Karpas-422 (cell line): ENCODE measurements at regions not wholly inside any gene's neighbourhood (a gene's known extent, or its start where the extent isn't known, plus 50 kb on each side); places are given as distances from the start of the nearest gene placed in this dataset.

ENCODE experiments used
- DNase-seq: peaks from one replicate; pipeline ENCODE4 v3.0.0-alpha.2; 2015
- H2AFZ ChIP-seq: fragments of 200-600 bp; sonication (generic); 2 replicates; pipeline ENCODE4 v1.6.1; 2014; ENCODE audit warnings: antibody characterized with exemption, low read length, mixed read lengths
- H3K27ac ChIP-seq: fragments of 200-600 bp; sonication (generic); 2 replicates; pipeline ENCODE4 v1.5.1; 2014; ENCODE audit warnings: mild to moderate bottlenecking, low read length, moderate library complexity
- H3K27me3 ChIP-seq: fragments of 200-600 bp; sonication (generic); 2 replicates; pipeline ENCODE4 v1.6.1; 2014; ENCODE audit warnings: low read length, mixed read lengths
- H3K36me3 ChIP-seq: fragments of 200-600 bp; sonication (generic); 2 replicates; pipeline ENCODE4 v1.6.1; 2014; ENCODE audit warnings: low read length, mixed read lengths; ENCODE audit not compliant: insufficient read depth
- H3K4me1 ChIP-seq: fragments of 200-600 bp; sonication (generic); 2 replicates; pipeline ENCODE4 v1.6.1; 2014; ENCODE audit warnings: mild to moderate bottlenecking, low read length, mixed read lengths
- H3K4me2 ChIP-seq: fragments of 200-600 bp; sonication (generic); 2 replicates; pipeline ENCODE4 v1.6.1; 2014; ENCODE audit warnings: low read length, low read depth, mild to moderate bottlenecking; ENCODE audit not compliant: poor library complexity, severe bottlenecking
- H3K4me3 ChIP-seq: fragments of 200-600 bp; sonication (generic); 2 replicates; pipeline ENCODE4 v1.5.1; 2014; ENCODE audit warnings: mild to moderate bottlenecking, antibody characterized with exemption, low read length, mixed read lengths
- H3K79me2 ChIP-seq: fragments of 200-600 bp; sonication (generic); 2 replicates; pipeline ENCODE4 v1.6.1; 2014; ENCODE audit warnings: mild to moderate bottlenecking, low read length, mixed read lengths
- H3K9ac ChIP-seq: fragments of 200-600 bp; sonication (generic); 2 replicates; pipeline ENCODE4 v1.6.0; 2014; ENCODE audit warnings: low read length
- H3K9me2 ChIP-seq: fragments of 200-600 bp; sonication (generic), shearing (Covaris generic); replicated peaks from 2 replicates; pipeline ENCODE4 v1.6.0; 2014; ENCODE audit warnings: mild to moderate bottlenecking, low read length, moderate library complexity; ENCODE audit not compliant: insufficient read depth
- H3K9me3 ChIP-seq: fragments of 300-700, 200-600 bp; sonication (generic); 2 replicates; pipeline ENCODE4 v1.6.1; 2014; ENCODE audit warnings: low read length, mixed read lengths
- H4K20me1 ChIP-seq: fragments of 200-600 bp; sonication (generic); 2 replicates; pipeline ENCODE4 v1.6.1; 2014; ENCODE audit warnings: mild to moderate bottlenecking, antibody characterized with exemption, low read length, low read depth; ENCODE audit not compliant: insufficient read depth

GRCh38 chr10:120266022-120266421 lies 191.0 kb upstream of the PLPP4 start:
- no peak overlapping the region for H3K4me2 ChIP-seq
- no peaks in the 10 kb centered on the region for H3K27me3 ChIP-seq
- H3K4me3 ChIP-seq: no peak overlapping the region
- peaks cover 32% of the 10 kb centered on the region for H3K79me2 ChIP-seq
- no peak overlapping the region for H3K9ac ChIP-seq
- H3K27ac ChIP-seq: peak overlapping the region; percentile 34; the same call in 1 of the 2 replicates
- no peaks in the 10 kb centered on the region for H3K9me2 ChIP-seq
- no peaks in the 10 kb centered on the region for H4K20me1 ChIP-seq
- H2AFZ ChIP-seq: no peak overlapping the region
- H3K4me1 ChIP-seq: peaks cover 41% of the 10 kb centered on the region
- H3K36me3 ChIP-seq: peaks cover 83% of the 10 kb centered on the region
- H3K9me3 ChIP-seq: no peaks in the 10 kb centered on the region
- no peak for DNase-seq

- Histone ChIP-seq H3K4me2 (peak overlapping the region; percentile 5), H3K4me1 (peaks cover 74% of the 10 kb centered on the region), H3K4me3 (no peak overlapping the region)
Measured at GRCh38 chr10:120270906-120271305, 186.1 kb upstream of the PLPP4 start.

GRCh38 chr10:120271696-120272095 lies 185.3 kb upstream of the PLPP4 start:
- peaks cover 75% of the 10 kb centered on the region for H3K36me3 ChIP-seq
- H3K9ac ChIP-seq: no peak overlapping the region
- H3K27ac ChIP-seq: peak overlapping the region; percentile 92
- no peaks in the 10 kb centered on the region for H3K9me3 ChIP-seq
- H4K20me1 ChIP-seq: no peaks in the 10 kb centered on the region
- H3K4me3 ChIP-seq: no peak overlapping the region
- H3K27me3 ChIP-seq: no peaks in the 10 kb centered on the region
- H3K9me2 ChIP-seq: no peaks in the 10 kb centered on the region
- H3K4me1 ChIP-seq: peaks cover 79% of the 10 kb centered on the region
- peaks cover 37% of the 10 kb centered on the region for H3K79me2 ChIP-seq
- DNase-seq: peak; percentile 53
- no peak overlapping the region for H2AFZ ChIP-seq
- H3K4me2 ChIP-seq: peak overlapping the region; percentile 5

More at GRCh38 chr10:120270906-120271305, 186.1 kb upstream of the PLPP4 start:
- H3K9me3 ChIP-seq: no peaks in the 10 kb centered on the region
- no peaks in the 10 kb centered on the region for H3K27me3 ChIP-seq
- H3K27ac ChIP-seq: peak overlapping the region; percentile 92
- no peaks in the 10 kb centered on the region for H4K20me1 ChIP-seq
- no peaks in the 10 kb centered on the region for H3K9me2 ChIP-seq
- peaks cover 37% of the 10 kb centered on the region for H3K79me2 ChIP-seq
- peak; percentile 70 for DNase-seq
- H3K9ac ChIP-seq: peak overlapping the region; percentile 31
- H3K36me3 ChIP-seq: peaks cover 81% of the 10 kb centered on the region
- no peak overlapping the region for H2AFZ ChIP-seq

GRCh38 chr10:120272350-120272749 lies 184.7 kb upstream of the PLPP4 start:
- H3K27ac ChIP-seq: peak overlapping the region; percentile 92
- no peak for DNase-seq
- H3K36me3 ChIP-seq: peaks cover 69% of the 10 kb centered on the region
- H3K9me3 ChIP-seq: no peaks in the 10 kb centered on the region
- peaks cover 37% of the 10 kb centered on the region for H3K79me2 ChIP-seq
- H3K27me3 ChIP-seq: no peaks in the 10 kb centered on the region
- H3K4me1 ChIP-seq: peaks cover 85% of the 10 kb centered on the region
- no peaks in the 10 kb centered on the region for H3K9me2 ChIP-seq
- no peaks in the 10 kb centered on the region for H4K20me1 ChIP-seq
- no peak overlapping the region for H3K9ac ChIP-seq
- H2AFZ ChIP-seq: no peak overlapping the region
- H3K4me3 ChIP-seq: no peak overlapping the region
- no peak overlapping the region for H3K4me2 ChIP-seq

GRCh38 chr10:120278069-120278468 lies 179.0 kb upstream of the PLPP4 start:
- H2AFZ ChIP-seq: no peak overlapping the region
- no peaks in the 10 kb centered on the region for H3K9me2 ChIP-seq
- no peaks in the 10 kb centered on the region for H4K20me1 ChIP-seq
- no peaks in the 10 kb centered on the region for H3K9me3 ChIP-seq
- H3K27me3 ChIP-seq: no peaks in the 10 kb centered on the region
- H3K4me3 ChIP-seq: no peak overlapping the region
- no peak overlapping the region for H3K4me2 ChIP-seq
- peak overlapping the region; percentile 92 for H3K27ac ChIP-seq
- DNase-seq: no peak
- peaks cover 41% of the 10 kb centered on the region for H3K36me3 ChIP-seq
- H3K4me1 ChIP-seq: peaks cover 89% of the 10 kb centered on the region
- peak overlapping the region; percentile 3; the same call in 1 of the 2 replicates for H3K9ac ChIP-seq
- H3K79me2 ChIP-seq: peaks cover 26% of the 10 kb centered on the region

GRCh38 chr10:120279196-120279595 lies 177.8 kb upstream of the PLPP4 start:
- Histone ChIP-seq H3K9ac (peak overlapping the region; percentile 40), H3K4me1 (peaks cover 89% of the 10 kb centered on the region), H3K9me3 (no peaks in the 10 kb centered on the region), H3K27ac (peak overlapping the region; percentile 92), H3K4me2 (peak overlapping the region; percentile 50), H3K9me2 (no peaks in the 10 kb centered on the region), H3K27me3 (no peaks in the 10 kb centered on the region), H2AFZ (no peak overlapping the region), H3K79me2 (peaks cover 18% of the 10 kb centered on the region), H3K4me3 (no peak overlapping the region; the same call in 1 of the 2 replicates), H4K20me1 (no peaks in the 10 kb centered on the region), H3K36me3 (peaks cover 33% of the 10 kb centered on the region)
- peak; percentile 77 for DNase-seq

- Histone ChIP-seq H3K9ac (peak overlapping the region; percentile 45), H4K20me1 (no peaks in the 10 kb centered on the region), H3K27me3 (no peaks in the 10 kb centered on the region), H2AFZ (no peak overlapping the region), H3K9me3 (no peaks in the 10 kb centered on the region), H3K9me2 (no peaks in the 10 kb centered on the region), H3K4me3 (peak overlapping the region; percentile 29; the same call in 1 of the 2 replicates), H3K27ac (peak overlapping the region; percentile 92), H3K4me1 (peaks cover 89% of the 10 kb centered on the region), H3K79me2 (peaks cover 37% of the 10 kb centered on the region), H3K36me3 (peaks cover 26% of the 10 kb centered on the region), H3K4me2 (peak overlapping the region; percentile 45)
- no peak for DNase-seq
Measured at GRCh38 chr10:120282421-120282820, 174.6 kb upstream of the PLPP4 start.

- Histone ChIP-seq H3K36me3 (peaks cover 24% of the 10 kb centered on the region), H3K9ac (peak overlapping the region; percentile 45), H3K4me2 (peak overlapping the region; percentile 45), H2AFZ (no peak overlapping the region), H3K27me3 (no peaks in the 10 kb centered on the region), H3K4me1 (peaks cover 86% of the 10 kb centered on the region), H3K27ac (peak overlapping the region; percentile 92), H3K4me3 (peak overlapping the region; percentile 29; the same call in 1 of the 2 replicates), H3K9me3 (no peaks in the 10 kb centered on the region), H3K79me2 (peaks cover 37% of the 10 kb centered on the region), H3K9me2 (no peaks in the 10 kb centered on the region), H4K20me1 (no peaks in the 10 kb centered on the region)
- DNase-seq: peak; percentile 78
Measured at GRCh38 chr10:120282846-120283492, 174.1 kb upstream of the PLPP4 start.
